GM18870 (cell line): ENCODE measurements at regions not wholly inside any gene's neighbourhood (a gene's known extent, or its start where the extent isn't known, plus 50 kb on each side); places are given as distances from the start of the nearest gene placed in this dataset.

ENCODE experiments used
- ATAC-seq: cut with Tn5 transposase; IDR thresholded peaks from one replicate; pipeline ENCODE4 v1.9.1; 2021; ENCODE audit warnings: moderate library complexity; ENCODE audit not compliant: unreplicated experiment

DNA sequence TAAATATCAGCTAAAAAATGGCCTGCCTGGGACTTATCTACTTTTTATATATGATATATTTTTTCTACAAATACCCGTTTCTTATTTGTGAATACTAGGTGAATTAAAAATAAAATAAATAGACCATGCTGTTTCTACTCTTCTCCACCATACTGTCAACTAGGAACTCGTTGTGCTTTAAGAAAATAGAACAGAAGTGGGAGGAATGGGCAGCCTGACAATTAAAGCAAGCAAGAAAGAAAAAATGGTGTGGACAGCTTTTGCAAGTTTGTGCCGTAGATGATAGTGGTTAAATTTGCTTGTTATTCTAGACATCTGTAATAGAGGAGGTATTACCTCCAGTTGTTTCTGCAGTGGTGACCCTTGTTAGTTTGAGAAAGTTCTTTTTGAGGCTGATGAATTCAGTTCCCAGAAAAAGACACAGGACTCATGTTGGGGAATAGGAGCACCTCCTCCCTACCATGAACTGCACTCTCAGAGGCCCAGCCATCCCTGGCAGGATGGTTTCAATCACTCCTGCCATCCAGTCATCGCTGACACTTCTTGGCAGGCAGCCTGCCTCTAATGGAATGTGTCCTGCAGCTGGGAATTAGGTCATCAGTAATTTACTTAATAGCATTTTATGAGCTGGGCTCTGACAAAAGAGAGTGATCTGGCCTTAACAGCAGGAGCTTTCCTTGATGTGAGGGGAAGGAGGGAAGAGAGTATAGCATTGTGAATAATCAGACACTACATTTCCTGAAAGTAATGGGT lies 105.0 kb upstream of the GAP43 start:
- ATAC-seq: no peak

DNA sequence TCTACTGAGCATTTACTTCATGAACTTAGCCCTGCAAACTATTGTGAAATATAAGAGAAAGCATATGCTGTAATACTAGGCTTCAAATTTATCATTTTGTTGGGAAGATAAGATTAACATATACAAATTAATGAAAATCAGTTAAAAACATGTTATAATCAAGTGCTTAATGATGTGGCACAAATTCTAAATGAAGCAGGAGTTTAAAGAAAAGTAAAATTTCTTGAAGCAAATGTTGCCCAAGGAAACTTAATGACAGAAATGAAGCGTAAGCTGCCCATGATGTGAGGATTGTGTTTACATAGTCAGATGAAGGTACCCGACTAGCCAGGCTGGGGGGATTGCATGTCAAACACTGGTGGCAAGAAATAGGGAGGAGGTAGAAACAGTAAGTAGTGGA lies 103.1 kb upstream of the GAP43 start:
- no peak for ATAC-seq

DNA sequence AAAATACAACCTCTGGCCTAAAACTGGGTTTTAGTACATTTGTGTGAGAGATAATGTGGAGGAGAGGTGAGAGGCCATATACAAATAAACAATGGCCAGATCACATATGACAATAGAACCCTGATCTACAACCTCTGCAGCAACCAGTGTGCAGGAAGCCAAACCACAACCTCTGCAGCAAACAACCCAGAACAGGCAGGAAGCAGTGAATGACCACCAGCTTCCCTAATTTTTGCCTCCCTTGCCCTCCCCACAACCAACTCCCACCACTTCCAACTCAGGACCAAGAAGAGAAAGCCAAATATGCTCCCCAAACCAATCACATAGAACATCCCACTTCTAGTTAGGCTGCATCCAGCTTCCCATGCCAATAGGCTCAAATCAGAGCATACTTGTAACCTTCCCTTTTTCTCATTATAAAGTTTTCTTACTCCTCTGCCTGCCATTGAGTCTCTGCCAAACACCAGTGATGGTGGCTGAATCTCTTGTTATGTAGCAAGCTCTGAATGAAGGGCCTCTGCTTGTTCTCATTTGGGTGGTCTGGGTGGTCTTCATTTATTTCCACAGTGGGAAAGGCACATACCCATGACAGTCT lies 102.6 kb upstream of the GAP43 start:
- no peak for ATAC-seq

DNA sequence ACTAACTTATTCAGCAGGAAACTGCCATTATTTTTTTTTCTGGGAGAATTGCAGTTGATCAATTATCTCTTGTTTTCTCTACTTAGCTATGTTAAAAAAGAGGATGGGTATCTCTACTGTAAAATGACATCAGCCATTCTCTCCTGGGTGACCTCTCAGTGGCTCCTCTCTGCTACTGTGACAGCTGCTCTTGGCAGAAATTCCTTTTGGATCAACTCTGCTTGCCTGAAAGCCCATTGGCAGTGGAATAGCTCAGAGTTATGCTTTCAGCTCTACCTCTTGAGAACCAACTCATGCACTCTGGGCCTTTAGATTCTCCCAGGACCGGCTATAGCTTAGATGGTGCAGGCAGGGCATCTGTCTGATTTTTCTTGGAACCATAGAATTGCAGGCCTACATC lies 99.9 kb upstream of the GAP43 start:
- no peak for ATAC-seq

DNA sequence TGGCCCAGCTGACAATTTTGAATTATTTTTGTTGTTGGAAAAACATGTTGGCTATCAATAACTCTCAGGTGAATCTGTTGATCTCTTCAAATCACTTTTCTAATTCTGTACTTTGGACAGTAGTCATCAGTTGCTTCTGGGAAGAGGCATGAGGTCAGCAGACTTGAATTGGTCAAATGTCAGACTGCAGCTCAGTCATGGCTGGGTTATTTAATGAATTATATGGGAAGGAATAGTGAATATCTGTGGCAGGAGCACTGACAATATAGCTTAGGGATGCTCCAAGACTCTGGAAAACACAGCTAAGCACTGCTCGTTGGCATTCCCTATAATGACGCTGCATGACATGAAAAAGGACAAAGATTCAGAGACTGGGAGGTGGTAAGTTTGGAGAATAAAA lies 98.8 kb upstream of the GAP43 start:
- ATAC-seq: no peak

DNA sequence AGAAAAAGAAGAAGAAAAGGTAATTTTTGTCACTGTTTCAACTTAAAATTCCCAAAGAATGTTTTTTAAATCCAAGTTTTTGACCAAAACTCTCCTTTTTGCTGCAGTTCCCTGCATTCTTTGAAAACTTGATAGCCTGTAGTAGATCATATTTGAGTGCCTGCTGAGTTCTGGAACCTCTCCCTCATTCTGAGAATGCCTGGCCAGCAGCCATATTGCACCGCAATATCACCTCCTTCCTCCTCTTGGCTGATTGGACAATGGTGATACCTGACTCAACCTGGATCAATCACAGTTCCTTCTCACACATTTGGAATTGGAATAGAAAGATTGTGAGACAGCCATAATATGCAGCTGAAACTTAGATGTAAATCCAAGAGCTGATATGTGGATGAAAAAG lies 97.6 kb upstream of the GAP43 start:
- ATAC-seq: no peak

DNA sequence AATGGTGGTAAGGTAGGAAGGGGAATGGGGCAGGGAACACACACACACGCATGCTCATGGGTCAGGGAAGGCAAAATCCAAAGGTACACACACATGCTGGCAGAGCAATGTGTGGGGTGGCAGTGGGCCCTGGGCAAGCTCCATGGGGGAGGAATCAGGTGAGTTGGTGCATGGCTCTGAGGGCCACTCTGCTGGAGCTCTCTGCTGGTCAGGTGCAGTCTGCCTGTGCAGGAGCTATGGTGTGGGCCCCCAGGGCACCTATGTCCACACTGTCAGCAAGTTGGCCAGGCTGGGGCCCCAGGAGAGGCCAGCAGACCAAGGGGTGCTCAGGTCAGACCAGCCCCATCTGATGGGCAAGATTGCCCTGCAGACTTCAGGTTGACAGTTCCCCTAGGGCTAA lies 90.1 kb upstream of the GAP43 start:
- ATAC-seq: no peak

DNA sequence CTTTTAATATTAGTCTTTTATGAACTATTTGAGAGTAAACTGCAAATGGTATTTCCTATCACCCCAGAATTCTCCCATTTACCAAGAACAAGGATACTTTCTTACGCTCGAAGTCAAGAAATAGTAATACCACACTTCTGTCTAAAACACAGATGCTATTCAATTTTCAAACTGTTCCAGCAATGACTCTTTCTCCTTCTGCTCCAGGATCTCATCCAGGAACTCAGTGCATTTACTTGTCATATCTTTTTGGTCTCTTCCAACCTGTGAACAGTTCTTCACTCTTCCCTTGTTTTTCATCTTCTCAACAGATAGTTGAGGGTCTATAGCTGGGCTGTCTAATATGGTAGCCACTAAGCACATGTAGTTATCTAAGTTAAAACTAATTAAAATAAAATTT lies 87.1 kb upstream of the GAP43 start:
- no peak for ATAC-seq

DNA sequence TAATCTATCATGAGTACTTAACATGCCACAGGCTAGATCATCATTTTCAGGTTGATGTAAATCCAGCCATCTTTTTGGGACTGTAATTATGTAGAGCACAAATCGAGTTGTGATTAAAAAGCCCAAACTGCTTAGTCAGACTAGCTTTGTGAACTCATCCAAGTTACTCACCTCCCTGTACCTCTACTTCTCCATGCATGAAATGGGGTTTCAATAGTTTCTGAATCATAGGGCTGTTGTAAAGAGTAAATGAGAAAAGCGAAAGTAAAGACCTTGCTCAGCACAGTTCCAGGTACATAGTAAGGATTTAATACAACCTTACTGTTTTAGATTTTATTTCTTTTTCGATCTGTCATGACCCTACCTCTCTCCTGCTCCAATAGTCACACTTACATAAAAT lies 85.6 kb upstream of the GAP43 start:
- ATAC-seq: no peak

DNA sequence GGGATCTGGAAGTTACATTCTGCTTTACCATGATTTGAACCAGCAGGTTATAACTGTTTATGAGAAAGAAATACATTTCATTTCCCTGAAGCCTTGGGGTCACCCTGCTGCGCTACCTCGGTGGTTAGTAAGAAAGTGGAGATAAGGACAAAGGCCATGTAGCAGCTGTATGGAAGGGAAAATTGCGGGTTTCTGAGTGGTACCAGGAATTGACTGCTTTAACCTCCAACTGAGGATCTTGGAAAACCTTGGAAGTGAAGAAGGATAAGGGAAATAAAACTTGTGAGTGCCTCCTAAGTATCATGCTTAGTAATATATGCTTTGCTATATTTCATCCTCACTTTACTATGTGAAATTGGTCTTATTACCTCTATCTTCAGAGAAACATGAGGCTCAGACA lies 76.1 kb upstream of the GAP43 start:
- ATAC-seq: no peak

DNA sequence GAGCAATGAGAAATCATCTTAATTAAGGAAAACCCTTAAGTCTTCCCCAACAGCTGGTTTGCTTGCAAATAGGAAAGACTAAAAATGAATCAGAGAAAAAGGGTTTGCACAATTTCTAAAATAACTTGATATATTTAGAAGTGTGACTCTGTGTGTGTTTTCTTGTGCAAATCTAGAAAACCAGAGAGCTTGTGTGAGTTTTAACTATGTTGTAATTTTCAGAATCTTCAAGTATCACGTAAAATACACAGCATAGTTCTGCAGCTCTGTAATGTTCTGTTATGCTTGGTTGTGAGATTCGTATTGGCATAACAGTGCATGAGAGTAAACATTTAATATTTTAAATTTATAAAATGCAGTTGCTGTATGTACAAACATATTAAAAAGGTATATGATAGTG lies 74.7 kb upstream of the GAP43 start:
- no peak for ATAC-seq

DNA sequence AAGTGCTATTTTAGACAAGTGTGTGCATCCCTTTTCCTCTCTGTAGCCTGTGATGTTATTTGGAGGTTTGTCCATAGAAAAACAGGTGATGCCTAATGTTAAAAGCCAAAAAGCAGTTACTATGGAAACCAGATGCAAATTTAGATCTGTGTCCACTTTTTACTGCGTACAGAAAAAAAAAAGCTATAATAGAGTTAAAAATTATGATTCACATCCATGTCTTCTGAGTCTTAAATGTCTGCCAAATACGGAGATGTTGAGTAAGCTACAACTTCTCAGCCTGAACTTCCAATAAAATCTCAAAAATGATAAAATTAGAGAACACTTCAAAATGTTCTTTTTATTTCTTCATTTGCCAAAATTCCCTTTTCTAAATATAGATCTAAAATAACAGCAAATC lies 74.2 kb upstream of the GAP43 start:
- no peak for ATAC-seq

DNA sequence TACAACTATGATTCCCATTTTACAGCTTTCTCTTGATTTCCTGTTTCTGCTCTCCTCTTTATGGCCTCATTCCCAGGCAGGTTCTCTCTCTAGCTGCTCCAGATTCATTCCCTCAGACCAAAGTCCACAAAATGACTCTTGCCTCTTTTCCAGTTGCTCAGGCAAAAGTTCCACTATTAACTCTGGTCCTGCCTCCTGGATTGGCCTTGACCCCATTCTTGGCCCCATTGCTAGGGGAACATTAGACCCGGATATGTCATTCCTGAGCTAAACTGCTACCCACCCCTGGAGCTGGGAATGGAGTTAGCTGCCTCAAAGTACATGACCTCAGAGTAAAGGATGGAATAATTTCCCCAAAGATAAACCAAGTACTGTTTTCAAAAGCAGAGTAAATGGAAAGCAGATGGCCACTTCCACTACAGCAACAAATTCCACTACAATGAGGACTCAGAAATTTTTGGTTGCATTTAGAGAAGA lies 73.0 kb upstream of the GAP43 start:
- ATAC-seq: no peak

DNA sequence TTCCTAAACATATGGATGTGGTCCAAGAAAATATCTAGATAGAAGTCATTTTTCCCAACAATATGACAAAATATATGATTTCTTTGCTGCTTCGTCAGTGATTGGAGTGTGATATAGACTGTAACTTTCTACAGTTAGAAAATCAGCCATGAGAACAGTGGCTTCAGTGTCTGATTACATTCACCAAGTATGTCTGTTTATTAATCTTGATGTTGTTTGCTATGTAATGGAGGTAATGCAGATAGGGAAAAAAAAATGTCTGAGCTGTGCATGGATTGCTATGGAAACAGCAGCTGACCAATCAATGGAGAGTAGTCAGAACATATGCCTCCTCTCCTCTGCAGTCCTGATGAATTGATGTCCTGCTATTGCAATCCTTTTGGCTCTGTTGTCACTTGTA lies 72.3 kb upstream of the GAP43 start:
- ATAC-seq: no peak

DNA sequence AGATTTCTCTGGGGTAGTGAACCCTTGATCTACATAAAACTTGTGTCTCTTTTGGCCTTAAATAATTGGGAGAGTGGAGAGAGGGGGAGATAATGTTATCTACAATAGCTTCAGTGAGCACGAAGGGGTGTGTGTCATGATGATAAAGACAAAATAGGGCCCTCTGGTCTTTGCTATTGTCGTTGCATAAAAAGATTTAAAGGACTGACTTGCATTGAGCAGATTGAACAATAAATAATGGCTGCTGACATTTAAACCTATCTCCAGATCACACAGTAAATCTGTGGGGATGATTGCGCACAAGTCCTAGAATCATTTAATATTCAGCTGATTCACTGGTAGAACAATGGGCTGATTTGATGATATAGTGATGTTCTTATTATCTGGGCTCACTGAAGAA lies 71.3 kb upstream of the GAP43 start:
- ATAC-seq: no peak

DNA sequence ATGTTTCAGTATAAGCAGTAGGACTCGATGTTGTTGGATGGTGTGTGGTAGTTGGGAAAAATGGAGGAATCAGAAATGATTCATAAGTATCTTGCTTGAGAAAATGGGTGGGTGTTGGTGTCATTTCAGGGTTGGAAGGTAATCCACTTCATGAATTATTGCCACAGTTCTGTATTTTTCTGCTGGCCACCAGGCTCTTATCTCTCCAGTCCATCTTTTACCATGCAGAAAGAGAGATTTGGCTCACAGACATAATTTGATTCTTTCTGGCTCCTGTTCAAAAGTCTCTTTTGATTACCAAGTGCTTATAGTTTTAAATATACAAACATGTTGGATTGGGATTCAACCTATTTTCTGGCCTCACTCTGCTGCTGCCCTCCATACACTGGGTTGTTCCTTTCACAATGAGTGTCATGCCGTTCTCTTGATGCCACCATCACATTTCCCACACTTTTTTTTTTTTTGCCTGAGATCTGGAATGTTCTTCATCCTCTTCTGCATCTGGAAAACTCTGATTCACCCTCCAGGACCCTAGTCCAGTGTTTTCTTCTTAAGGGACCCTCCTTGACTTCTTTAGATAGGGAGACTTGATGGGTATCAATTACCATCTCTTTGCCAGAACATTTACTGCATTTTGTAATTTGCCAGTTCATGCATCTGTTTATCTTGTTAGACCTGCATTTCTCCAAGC lies 69.4 kb upstream of the GAP43 start:
- no peak for ATAC-seq

DNA sequence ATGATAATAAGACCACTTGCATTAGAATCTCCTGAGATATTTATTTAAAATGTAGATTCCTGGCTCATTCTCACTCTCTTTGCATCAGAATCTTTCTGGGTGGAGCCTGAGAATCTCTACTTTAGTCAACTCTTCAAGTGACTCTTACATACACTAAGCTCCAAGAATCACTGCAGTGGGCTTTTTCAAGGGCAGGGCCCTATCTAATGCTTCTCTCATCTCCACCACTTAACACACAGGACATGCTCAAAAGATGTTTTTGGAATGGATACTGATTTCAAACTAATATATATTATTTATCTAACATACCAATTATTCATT lies 68.9 kb upstream of the GAP43 start:
- no peak for ATAC-seq

DNA sequence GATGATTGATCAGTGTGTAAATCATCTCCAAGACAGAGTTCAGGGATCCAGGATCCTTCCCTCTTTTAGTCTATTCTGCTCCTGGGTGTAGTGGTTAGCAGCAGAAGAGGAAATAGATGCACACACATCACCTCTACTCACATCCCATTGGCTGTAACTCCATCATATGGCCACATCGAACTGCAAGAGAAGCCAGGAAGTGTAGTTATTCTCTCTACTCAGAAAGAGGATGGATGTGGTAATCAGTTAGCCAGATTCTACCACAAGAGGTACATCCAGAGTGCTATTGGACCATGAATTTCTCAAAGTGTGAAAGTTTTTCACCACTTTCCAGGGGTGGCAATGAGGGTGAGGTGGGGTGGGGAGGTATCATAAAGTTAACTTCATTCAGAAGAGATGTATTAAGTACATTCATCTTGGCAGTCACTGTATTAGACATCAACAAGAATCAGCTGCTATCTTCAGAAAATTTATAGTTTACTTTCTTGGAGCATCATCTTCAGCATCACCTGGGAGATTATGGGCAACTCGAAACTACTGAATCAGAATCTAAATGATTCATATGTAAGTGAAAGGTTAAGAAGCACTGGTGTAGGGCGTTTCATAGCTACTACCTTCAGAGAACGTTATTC lies 60.6 kb upstream of the GAP43 start:
- ATAC-seq: no peak

DNA sequence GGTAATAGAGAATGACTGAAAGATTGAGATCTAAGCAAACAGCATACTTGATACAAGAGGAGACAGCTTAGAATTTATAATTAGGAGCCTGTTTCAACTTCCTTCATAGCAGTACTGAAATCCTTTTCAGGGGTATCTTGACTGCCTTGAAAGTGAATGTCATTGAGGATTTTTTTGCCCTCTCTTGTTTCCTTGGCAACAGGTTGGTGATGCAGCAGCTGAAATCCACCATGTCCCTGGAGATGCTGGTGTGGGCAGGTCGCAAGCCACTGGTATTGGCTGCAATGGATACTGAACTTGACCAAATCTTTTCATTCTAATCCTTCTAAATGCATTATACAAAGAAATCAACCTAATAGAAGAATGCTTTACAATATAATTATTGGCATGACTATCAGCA lies 59.3 kb upstream of the GAP43 start:
- no peak for ATAC-seq

DNA sequence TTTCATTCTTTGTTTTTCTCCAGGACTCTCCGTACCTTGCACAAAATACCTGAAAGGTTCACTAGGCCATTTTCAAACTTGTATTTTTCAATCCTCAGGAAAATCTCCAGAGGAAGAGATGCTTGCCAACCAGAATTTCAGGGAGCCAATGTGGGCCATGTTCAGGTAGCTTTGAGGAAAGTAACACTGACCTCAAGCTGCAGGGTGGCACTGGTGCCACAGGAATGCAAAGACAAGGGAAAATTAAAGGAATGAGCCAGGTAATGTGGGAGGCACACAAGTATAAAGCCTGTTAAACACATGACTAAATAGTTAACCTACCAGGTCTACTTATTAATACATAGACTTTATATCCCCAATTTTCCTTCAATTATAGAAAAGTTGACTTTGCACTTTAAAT lies 51.9 kb upstream of the GAP43 start:
- ATAC-seq: no peak
